A549 (cell line): ENCODE measurements at regions not wholly inside any gene's neighbourhood (a gene's known extent, or its start where the extent isn't known, plus 50 kb on each side); places are given as distances from the start of the nearest gene placed in this dataset.

Experiments
- ATAC-seq, 2 experiments: fragments of 200-7000 bp in 1 of 2; fragments of >200 bp in 1 of 2; cut with Nextera tagmentation in 1 of 2; cut with Tn5 transposase in 1 of 2; 3 replicates each; pipeline versions ENCODE4 v1.8.0 to v1.9.1; 2018 to 2020; ENCODE audit warnings: mild to moderate bottlenecking in 1 of 2, moderate library complexity in 1 of 2
- CTCF ChIA-PET: fragments of 300-600 bp; sonication (Branson Sonifier 250); formaldehyde crosslinking; extraction: SDS; loops from one replicate; lab custom pipeline; 2021; ENCODE audit warnings: antibody characterized with exemption, inconsistent platforms; lab: Yijun Ruan, JAX
- POLR2A ChIA-PET: fragments of 350-600 bp; formaldehyde crosslinking; extraction: SDS; loops from one replicate; lab custom pipeline; 2021; ENCODE audit warnings: antibody characterized with exemption, inconsistent platforms; lab: Yijun Ruan, JAX
- DNase-seq, 2 experiments: peaks; one replicate each; pipeline versions ENCODE4 v3.0.0 to v3.0.0-alpha.2; 2011 to 2016; ENCODE audit warnings: low read depth in 1 of 2, low spot score in 1 of 2
- FAIRE-seq: peaks from 2 replicates; lab custom pipeline; 2011; peaks lifted over from hg19 to GRCh38; lab: Jason Lieb, UNC
- H3K27ac ChIP-seq, 2 experiments: fragments of >200 bp; sonication (Bioruptor Twin); formaldehyde crosslinking; 3 replicates each; pipeline ENCODE4 v1.5.1; 2016 to 2017
- H3K4me1 ChIP-seq: fragments of >200 bp; sonication (Bioruptor Twin); formaldehyde crosslinking; 3 replicates; pipeline ENCODE4 v1.6.1; 2016
- H3K4me2 ChIP-seq: fragments of >200 bp; sonication (Bioruptor Twin); formaldehyde crosslinking; 3 replicates; pipeline ENCODE4 v1.6.1; 2016
- H3K4me3 ChIP-seq: fragments of >200 bp; sonication (Bioruptor Twin); formaldehyde crosslinking; 3 replicates; pipeline ENCODE4 v1.5.1; 2016
- H3K9me3 ChIP-seq: fragments of >200 bp; sonication (Bioruptor Twin); formaldehyde crosslinking; 3 replicates; pipeline ENCODE4 v1.6.1; 2016
- ATOH8 ChIP-seq: fragments of 250-450 bp; sonication (Bioruptor Pico); IDR thresholded peaks from 2 replicates; pipeline ENCODE4 v1.5.0; 2020; ENCODE audit warnings: low read depth, mild to moderate bottlenecking, moderate library complexity
- BCL3 ChIP-seq: fragments of >200 bp; sonication (Bioruptor Twin); formaldehyde crosslinking; IDR thresholded peaks from 3 replicates; pipeline ENCODE4 v1.6.1; 2016
- CBX2 ChIP-seq: fragments of 200-600 bp; sonication (generic); IDR thresholded peaks from 2 replicates; pipeline ENCODE4 v1.6.1; 2016; ENCODE audit warnings: low read depth, mild to moderate bottlenecking, borderline replicate concordance
- EP300 ChIP-seq, 2 experiments: fragments of >200 bp; sonication (Bioruptor Twin); formaldehyde crosslinking; IDR thresholded peaks; 2 replicates in 1 of 2; 3 replicates in 1 of 2; pipeline ENCODE4 v1.6.1; 2016 to 2017
- FOSL2 ChIP-seq, 2 experiments: fragments of 450-650 bp in 1 of 2; fragments of >200 bp in 1 of 2; sonication (Bioruptor Twin) in 1 of 2; formaldehyde crosslinking; IDR thresholded peaks; 2 replicates each; pipeline versions ENCODE4 v1.5.0 to v1.6.1; 2016 to 2020; ENCODE audit warnings: mild to moderate bottlenecking in 1 of 2, moderate library complexity in 1 of 2
- FOXS1 ChIP-seq: fragments of 250-450 bp; sonication (Bioruptor Pico); IDR thresholded peaks from 2 replicates; pipeline ENCODE4 v1.5.0; 2020; ENCODE audit warnings: mild to moderate bottlenecking, moderate library complexity
- HDAC2 ChIP-seq: fragments of 200-600 bp; sonication (generic); IDR thresholded peaks from 2 replicates; pipeline ENCODE4 v1.6.1; 2016
- HOXA7 ChIP-seq: fragments of 250-450 bp; sonication (Bioruptor Pico); IDR thresholded peaks from 2 replicates; pipeline ENCODE4 v1.5.0; 2020; ENCODE audit warnings: mild to moderate bottlenecking, moderate library complexity
- JUNB ChIP-seq: fragments of >200 bp; sonication (Bioruptor Twin); formaldehyde crosslinking; IDR thresholded peaks from 2 replicates; pipeline ENCODE4 v1.6.1; 2016
- KDM5A ChIP-seq: fragments of 200-600 bp; sonication (generic); IDR thresholded peaks from 2 replicates; pipeline ENCODE4 v1.6.1; 2016; ENCODE audit warnings: antibody characterized with exemption, mild to moderate bottlenecking
- MYC ChIP-seq: IDR thresholded peaks from 2 replicates; pipeline ENCODE4 v1.6.1; 2012; ENCODE audit warnings: mild to moderate bottlenecking, inconsistent platforms, low read length, improper control_type of control experiment, borderline replicate concordance
- PHF8 ChIP-seq: fragments of 200-600 bp; sonication (generic); IDR thresholded peaks from 2 replicates; pipeline ENCODE4 v1.6.1; 2016; ENCODE audit warnings: low read depth, mild to moderate bottlenecking, antibody characterized with exemption, moderate library complexity, borderline replicate concordance
- USF2 ChIP-seq: fragments of 450-650 bp; IDR thresholded peaks from 2 replicates; pipeline ENCODE4 v1.6.1; 2014; ENCODE audit warnings: antibody characterized with exemption
- ZNF302 ChIP-seq: fragments of 250-450 bp; sonication (Bioruptor Pico); IDR thresholded peaks from 2 replicates; pipeline ENCODE4 v1.9.0; 2021; ENCODE audit warnings: inconsistent platforms, mild to moderate bottlenecking, moderate library complexity
- ZSCAN20 ChIP-seq: fragments of 250-450 bp; sonication (Bioruptor Pico); IDR thresholded peaks from 2 replicates; pipeline ENCODE4 v1.8.0; 2022; ENCODE audit warnings: mild to moderate bottlenecking, moderate library complexity
- WGBS: methylation state at CpG from one replicate; pipeline ENCODE4 v1.1.6; 2017; ENCODE audit errors: missing lambda C conversion rate; 5-methylcytosine and 5-hydroxymethylcytosine counted together
- TF ChIP-seq, protein P1 (sequence below): IDR thresholded peaks from 2 replicates; pipeline ENCODE4 v1.6.1; 2012
- TF ChIP-seq, protein P2 (sequence below): fragments of 200-600 bp; sonication (generic); IDR thresholded peaks from 2 replicates; pipeline ENCODE4 v1.6.1; 2016; ENCODE audit warnings: antibody characterized with exemption, mild to moderate bottlenecking, moderate library complexity
- TF ChIP-seq, protein P3 (sequence below): fragments of 250-450 bp; sonication (Bioruptor Pico); IDR thresholded peaks from 2 replicates; pipeline ENCODE4 v1.5.0; 2021; ENCODE audit warnings: mild to moderate bottlenecking, moderate library complexity, borderline replicate concordance

- Histone ChIP-seq H3K27ac (no peak overlapping the region), H3K9me3 (no peaks in the 10 kb centered on the region), H3K4me2 (no peak overlapping the region), H3K4me3 (no peak overlapping the region), H3K4me1 (no peaks in the 10 kb centered on the region)
- TF ChIP-seq HOXA7 (CRISPR knock-in tag): no peak
- no peak for TF ChIP-seq FOXS1 (CRISPR knock-in tag)
- no peak for TF ChIP-seq EP300 (IDR thresholded peaks at IDR 0.05)
- no peak for TF ChIP-seq BCL3
- no peak for TF ChIP-seq ATOH8
- no peak for TF ChIP-seq USF2
- TF ChIP-seq JUNB: no peak
- no peak for TF ChIP-seq CBX2
- TF ChIP-seq MYC: no peak
- TF ChIP-seq, protein P1, sequence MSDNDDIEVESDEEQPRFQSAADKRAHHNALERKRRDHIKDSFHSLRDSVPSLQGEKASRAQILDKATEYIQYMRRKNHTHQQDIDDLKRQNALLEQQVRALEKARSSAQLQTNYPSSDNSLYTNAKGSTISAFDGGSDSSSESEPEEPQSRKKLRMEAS: no peak
- TF ChIP-seq, protein P2, sequence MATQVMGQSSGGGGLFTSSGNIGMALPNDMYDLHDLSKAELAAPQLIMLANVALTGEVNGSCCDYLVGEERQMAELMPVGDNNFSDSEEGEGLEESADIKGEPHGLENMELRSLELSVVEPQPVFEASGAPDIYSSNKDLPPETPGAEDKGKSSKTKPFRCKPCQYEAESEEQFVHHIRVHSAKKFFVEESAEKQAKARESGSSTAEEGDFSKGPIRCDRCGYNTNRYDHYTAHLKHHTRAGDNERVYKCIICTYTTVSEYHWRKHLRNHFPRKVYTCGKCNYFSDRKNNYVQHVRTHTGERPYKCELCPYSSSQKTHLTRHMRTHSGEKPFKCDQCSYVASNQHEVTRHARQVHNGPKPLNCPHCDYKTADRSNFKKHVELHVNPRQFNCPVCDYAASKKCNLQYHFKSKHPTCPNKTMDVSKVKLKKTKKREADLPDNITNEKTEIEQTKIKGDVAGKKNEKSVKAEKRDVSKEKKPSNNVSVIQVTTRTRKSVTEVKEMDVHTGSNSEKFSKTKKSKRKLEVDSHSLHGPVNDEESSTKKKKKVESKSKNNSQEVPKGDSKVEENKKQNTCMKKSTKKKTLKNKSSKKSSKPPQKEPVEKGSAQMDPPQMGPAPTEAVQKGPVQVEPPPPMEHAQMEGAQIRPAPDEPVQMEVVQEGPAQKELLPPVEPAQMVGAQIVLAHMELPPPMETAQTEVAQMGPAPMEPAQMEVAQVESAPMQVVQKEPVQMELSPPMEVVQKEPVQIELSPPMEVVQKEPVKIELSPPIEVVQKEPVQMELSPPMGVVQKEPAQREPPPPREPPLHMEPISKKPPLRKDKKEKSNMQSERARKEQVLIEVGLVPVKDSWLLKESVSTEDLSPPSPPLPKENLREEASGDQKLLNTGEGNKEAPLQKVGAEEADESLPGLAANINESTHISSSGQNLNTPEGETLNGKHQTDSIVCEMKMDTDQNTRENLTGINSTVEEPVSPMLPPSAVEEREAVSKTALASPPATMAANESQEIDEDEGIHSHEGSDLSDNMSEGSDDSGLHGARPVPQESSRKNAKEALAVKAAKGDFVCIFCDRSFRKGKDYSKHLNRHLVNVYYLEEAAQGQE: no peak
- no peak for TF ChIP-seq PHF8
- TF ChIP-seq FOSL2 (IDR thresholded peaks at IDR 0.05): no peak
- TF ChIP-seq FOSL2 (CRISPR knock-in tag; IDR thresholded peaks at IDR 0.05): no peak
- TF ChIP-seq, protein P3, sequence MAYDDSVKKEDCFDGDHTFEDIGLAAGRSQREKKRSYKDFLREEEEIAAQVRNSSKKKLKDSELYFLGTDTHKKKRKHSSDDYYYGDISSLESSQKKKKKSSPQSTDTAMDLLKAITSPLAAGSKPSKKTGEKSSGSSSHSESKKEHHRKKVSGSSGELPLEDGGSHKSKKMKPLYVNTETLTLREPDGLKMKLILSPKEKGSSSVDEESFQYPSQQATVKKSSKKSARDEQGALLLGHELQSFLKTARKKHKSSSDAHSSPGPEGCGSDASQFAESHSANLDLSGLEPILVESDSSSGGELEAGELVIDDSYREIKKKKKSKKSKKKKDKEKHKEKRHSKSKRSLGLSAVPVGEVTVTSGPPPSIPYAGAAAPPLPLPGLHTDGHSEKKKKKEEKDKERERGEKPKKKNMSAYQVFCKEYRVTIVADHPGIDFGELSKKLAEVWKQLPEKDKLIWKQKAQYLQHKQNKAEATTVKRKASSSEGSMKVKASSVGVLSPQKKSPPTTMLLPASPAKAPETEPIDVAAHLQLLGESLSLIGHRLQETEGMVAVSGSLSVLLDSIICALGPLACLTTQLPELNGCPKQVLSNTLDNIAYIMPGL (CRISPR knock-in tag): no peak
- no peak for TF ChIP-seq ZSCAN20 (CRISPR knock-in tag)
- no peak for TF ChIP-seq KDM5A
- TF ChIP-seq ZNF302 (CRISPR knock-in tag): no peak
- TF ChIP-seq HDAC2: no peak
- CTCF ChIA-PET: no interaction called here
- no peak for DNase-seq
- POLR2A ChIA-PET: no interaction called here
- no peak for ATAC-seq
- WGBS: 42% methylated on average over 11 of the region's 11 CpGs
- no peak for FAIRE-seq
These were observed 146.2 kb upstream of the RET start for GRCh38 chr10:42930516-42931192.
